ENCODE measurements at regions not wholly inside any gene's neighbourhood (a gene's known extent, or its start where the extent isn't known, plus 50 kb on each side); places are given as distances from the start of the nearest gene placed in this dataset.

- H4K20me1 ChIP-seq (ENCODE audit: control insufficient read depth, insufficient read depth, low read depth, low read length) = no peaks in the 10 kb centered on the region
- no peaks in the 10 kb centered on the region for H3K27me3 ChIP-seq (ENCODE audit: control insufficient read depth, low read length)
- H3K4me3 ChIP-seq (ENCODE audit: low read length) = no peak overlapping the region
- H3K9me3 ChIP-seq (ENCODE audit: control insufficient read depth, insufficient read depth, low read length) = no peaks in the 10 kb centered on the region
- H3K27ac ChIP-seq (ENCODE audit: low read depth, low read length) = no peak overlapping the region
- no peaks in the 10 kb centered on the region for H3F3A ChIP-seq (ENCODE audit: control insufficient read depth, insufficient read depth)
- H3K79me2 ChIP-seq (ENCODE audit: control insufficient read depth, low read length) = no peaks in the 10 kb centered on the region
- TF ChIP-seq EZH2phosphoT487 (IDR thresholded peaks at IDR 0.05; ENCODE audit: borderline replicate concordance, low read length) = no peak
- TF ChIP-seq, protein P1, sequence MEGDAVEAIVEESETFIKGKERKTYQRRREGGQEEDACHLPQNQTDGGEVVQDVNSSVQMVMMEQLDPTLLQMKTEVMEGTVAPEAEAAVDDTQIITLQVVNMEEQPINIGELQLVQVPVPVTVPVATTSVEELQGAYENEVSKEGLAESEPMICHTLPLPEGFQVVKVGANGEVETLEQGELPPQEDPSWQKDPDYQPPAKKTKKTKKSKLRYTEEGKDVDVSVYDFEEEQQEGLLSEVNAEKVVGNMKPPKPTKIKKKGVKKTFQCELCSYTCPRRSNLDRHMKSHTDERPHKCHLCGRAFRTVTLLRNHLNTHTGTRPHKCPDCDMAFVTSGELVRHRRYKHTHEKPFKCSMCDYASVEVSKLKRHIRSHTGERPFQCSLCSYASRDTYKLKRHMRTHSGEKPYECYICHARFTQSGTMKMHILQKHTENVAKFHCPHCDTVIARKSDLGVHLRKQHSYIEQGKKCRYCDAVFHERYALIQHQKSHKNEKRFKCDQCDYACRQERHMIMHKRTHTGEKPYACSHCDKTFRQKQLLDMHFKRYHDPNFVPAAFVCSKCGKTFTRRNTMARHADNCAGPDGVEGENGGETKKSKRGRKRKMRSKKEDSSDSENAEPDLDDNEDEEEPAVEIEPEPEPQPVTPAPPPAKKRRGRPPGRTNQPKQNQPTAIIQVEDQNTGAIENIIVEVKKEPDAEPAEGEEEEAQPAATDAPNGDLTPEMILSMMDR (IDR thresholded peaks at IDR 0.05; ENCODE audit: low read depth, low read length, poor library complexity, severe bottlenecking) = no peak
- H3K9me2 ChIP-seq (replicated peaks; ENCODE audit: control insufficient read depth, low read length) = no peaks in the 10 kb centered on the region
- no peaks in the 10 kb centered on the region for H3K36me3 ChIP-seq (ENCODE audit: control insufficient read depth, low read length)
- H3K4me1 ChIP-seq (ENCODE audit: control insufficient read depth, low read length) = peaks cover 12% of the 10 kb centered on the region
- H3K4me2 ChIP-seq (ENCODE audit: low read length) = no peak overlapping the region
Observed at GRCh38 chr17:27237890-27238289, 56.0 kb upstream of the WSB1 start.

- no peaks in the 10 kb centered on the region for H3K79me2 ChIP-seq (ENCODE audit: control insufficient read depth, low read length)
- TF ChIP-seq EZH2phosphoT487 (IDR thresholded peaks at IDR 0.05; ENCODE audit: borderline replicate concordance, low read length) = no peak
- TF ChIP-seq, protein P1 (IDR thresholded peaks at IDR 0.05; ENCODE audit: low read depth, low read length, poor library complexity, severe bottlenecking) = no peak
- H3K27me3 ChIP-seq (ENCODE audit: control insufficient read depth, low read length) = no peaks in the 10 kb centered on the region
- H3K4me1 ChIP-seq (ENCODE audit: control insufficient read depth, low read length) = peaks cover 12% of the 10 kb centered on the region
- no peak overlapping the region for H3K4me3 ChIP-seq (ENCODE audit: low read length)
- H3K36me3 ChIP-seq (ENCODE audit: control insufficient read depth, low read length) = no peaks in the 10 kb centered on the region
- no peaks in the 10 kb centered on the region for H3K9me2 ChIP-seq (replicated peaks; ENCODE audit: control insufficient read depth, low read length)
- H3F3A ChIP-seq (ENCODE audit: control insufficient read depth, insufficient read depth) = no peaks in the 10 kb centered on the region
- no peaks in the 10 kb centered on the region for H3K9me3 ChIP-seq (ENCODE audit: control insufficient read depth, insufficient read depth, low read length)
- H3K4me2 ChIP-seq (ENCODE audit: low read length) = peak overlapping the region; percentile 22; the same call in 1 of the 2 replicates
- H3K27ac ChIP-seq (ENCODE audit: low read depth, low read length) = no peak overlapping the region
- no peaks in the 10 kb centered on the region for H4K20me1 ChIP-seq (ENCODE audit: control insufficient read depth, insufficient read depth, low read depth, low read length)
Observed at GRCh38 chr17:27239046-27239445, 54.9 kb upstream of the WSB1 start.

GRCh38 chr17:27239584-27239983 lies 54.3 kb upstream of the WSB1 start:
- Histone ChIP-seq H3K9me2 (replicated peaks; ENCODE audit: control insufficient read depth, low read length) (no peaks in the 10 kb centered on the region), H3K4me1 (ENCODE audit: control insufficient read depth, low read length) (peaks cover 13% of the 10 kb centered on the region), H3K4me3 (ENCODE audit: low read length) (no peak overlapping the region), H3K9me3 (ENCODE audit: control insufficient read depth, insufficient read depth, low read length) (no peaks in the 10 kb centered on the region), H3K36me3 (ENCODE audit: control insufficient read depth, low read length) (no peaks in the 10 kb centered on the region), H3K27ac (ENCODE audit: low read depth, low read length) (no peak overlapping the region), H3K4me2 (ENCODE audit: low read length) (no peak overlapping the region), H4K20me1 (ENCODE audit: control insufficient read depth, insufficient read depth, low read depth, low read length) (no peaks in the 10 kb centered on the region), H3K79me2 (ENCODE audit: control insufficient read depth, low read length) (no peaks in the 10 kb centered on the region), H3K27me3 (ENCODE audit: control insufficient read depth, low read length) (no peaks in the 10 kb centered on the region), H3F3A (ENCODE audit: control insufficient read depth, insufficient read depth) (no peaks in the 10 kb centered on the region)
- TF ChIP-seq, protein P1 (IDR thresholded peaks at IDR 0.05; ENCODE audit: low read depth, low read length, poor library complexity, severe bottlenecking) = no peak
- no peak for TF ChIP-seq EZH2phosphoT487 (IDR thresholded peaks at IDR 0.05; ENCODE audit: borderline replicate concordance, low read length)
